ENCODE measurements at regions not wholly inside any gene's neighbourhood (a gene's known extent, or its start where the extent isn't known, plus 50 kb on each side); places are given as distances from the start of the nearest gene placed in this dataset.
"Not testable (repeated sequence)": the region's sequence is repeated elsewhere in the genome, so short reads cannot be mapped to it uniquely, and the experiment has no call there.

- DNase-seq (no peak), ATAC-seq (no peak), FAIRE-seq (no peak)
- 82 to 83% methylated on average over 2 of the region's 2 CpGs for WGBS, 2 donors
- no peaks in the 10 kb centered on the region for H3K9me3 ChIP-seq
- H3K27ac ChIP-seq: no peak overlapping the region
- no peaks in the 10 kb centered on the region for H3K36me3 ChIP-seq
- no peaks in the 10 kb centered on the region for H3K27me3 ChIP-seq
- H3K4me1 ChIP-seq: no peaks in the 10 kb centered on the region
- TF ChIP-seq CTCF (IDR thresholded peaks at IDR 0.05): no peak
- no peak overlapping the region for H3K4me3 ChIP-seq
- intact Hi-C loops (cut with DNase I): no loop called here
These were observed 181.9 kb upstream of the TTC14 start for GRCh38 chr3:180420016-180420415.

- no peaks in the 10 kb centered on the region for H3K27me3 ChIP-seq
- 88 to 91% methylated on average over 2 of the region's 2 CpGs for WGBS, 2 donors
- H3K27ac ChIP-seq: no peak overlapping the region
- FAIRE-seq: no peak
- H3K36me3 ChIP-seq: no peaks in the 10 kb centered on the region
- no peaks in the 10 kb centered on the region for H3K9me3 ChIP-seq
- no peaks in the 10 kb centered on the region for H3K4me1 ChIP-seq
- no peak overlapping the region for H3K4me3 ChIP-seq
- no peak for ATAC-seq
- no peak for DNase-seq
- intact Hi-C loops (cut with DNase I): no loop called here
- TF ChIP-seq CTCF (IDR thresholded peaks at IDR 0.05): no peak
These were observed 181.2 kb upstream of the TTC14 start for GRCh38 chr3:180420804-180421203.

GRCh38 chr3:180421221-180421620 lies 180.7 kb upstream of the TTC14 start:
- H3K36me3 ChIP-seq: no peaks in the 10 kb centered on the region
- intact Hi-C loops (cut with DNase I): no loop called here
- ATAC-seq (no peak), FAIRE-seq (no peak), DNase-seq (no peak)
- no peak overlapping the region for H3K27ac ChIP-seq
- WGBS, 2 donors: 61 to 71% methylated on average over 2 of the region's 2 CpGs
- H3K4me3 ChIP-seq: no peak overlapping the region
- H3K4me1 ChIP-seq: no peaks in the 10 kb centered on the region
- TF ChIP-seq CTCF (IDR thresholded peaks at IDR 0.05): no peak
- no peaks in the 10 kb centered on the region for H3K27me3 ChIP-seq
- no peaks in the 10 kb centered on the region for H3K9me3 ChIP-seq

GRCh38 chr3:180421721-180422120 lies 180.2 kb upstream of the TTC14 start:
- Histone ChIP-seq H3K4me3 (no peak overlapping the region), H3K4me1 (no peaks in the 10 kb centered on the region), H3K9me3 (no peaks in the 10 kb centered on the region), H3K27me3 (no peaks in the 10 kb centered on the region), H3K27ac (no peak overlapping the region), H3K36me3 (no peaks in the 10 kb centered on the region)
- 78 to 84% methylated on average over 1 of the region's 1 CpG for WGBS, 2 donors
- FAIRE-seq (no peak), ATAC-seq (no peak), DNase-seq (no peak)
- TF ChIP-seq CTCF (IDR thresholded peaks at IDR 0.05): no peak
- intact Hi-C loops (cut with DNase I): no loop called here

GRCh38 chr3:180424305-180424704 lies 177.7 kb upstream of the TTC14 start:
- FAIRE-seq; DNase-seq; ATAC-seq; H3K27ac ChIP-seq; H3K4me3 ChIP-seq; intact Hi-C loops (cut with DNase I); H3K4me1 ChIP-seq; H3K36me3 ChIP-seq; H3K9me3 ChIP-seq; H3K27me3 ChIP-seq: not testable (repeated sequence)
- WGBS, 2 donors: 90 to 93% methylated on average over 4 of the region's 4 CpGs

- no peak for FAIRE-seq
- Histone ChIP-seq H3K36me3 (no peaks in the 10 kb centered on the region), H3K27ac (no peak overlapping the region), H3K4me3 (no peak overlapping the region), H3K27me3 (no peaks in the 10 kb centered on the region), H3K9me3 (no peaks in the 10 kb centered on the region), H3K4me1 (no peaks in the 10 kb centered on the region)
- 82 to 93% methylated on average over 2 of the region's 2 CpGs for WGBS, 2 donors
- no peak for DNase-seq
- no peak for TF ChIP-seq CTCF (IDR thresholded peaks at IDR 0.05)
- no peak for ATAC-seq
- intact Hi-C loops (cut with DNase I): no loop called here
These were observed 171.1 kb upstream of the TTC14 start for GRCh38 chr3:180430896-180431295.
